Activated naive CD8-positive, alpha-beta T cell treated with anti-CD3 and anti-CD28 coated beads, Interleukin-2, amount 50 U/mL, for 24 hours (primary cell): ENCODE measurements at regions not wholly inside any gene's neighbourhood (a gene's known extent, or its start where the extent isn't known, plus 50 kb on each side); places are given as distances from the start of the nearest gene placed in this dataset.
"Not testable (repeated sequence)": the region's sequence is repeated elsewhere in the genome, so short reads cannot be mapped to it uniquely, and the experiment has no call there.

ENCODE experiments used
- ATAC-seq: fragments of 150-1000 bp; cut with Tn5 transposase; one replicate; pipeline ENCODE4 v1.10.0; 2021
- DNase-seq: peaks from one replicate; pipeline ENCODE4 v3.0.0; 2021
- H3K27ac Mint-ChIP-seq: one replicate; pipeline ENCODE4 v1.8.0; 2021; ENCODE audit warnings: mild to moderate bottlenecking, mixed read lengths
- H3K27me3 Mint-ChIP-seq: one replicate; pipeline ENCODE4 v1.8.0; 2021; ENCODE audit warnings: mixed read lengths
- H3K36me3 Mint-ChIP-seq: one replicate; pipeline ENCODE4 v1.8.0; 2021; ENCODE audit warnings: low read depth, mixed read lengths
- H3K4me1 Mint-ChIP-seq: one replicate; pipeline ENCODE4 v1.8.0; 2021; ENCODE audit warnings: mixed read lengths
- H3K4me3 Mint-ChIP-seq: one replicate; pipeline ENCODE4 v1.8.0; 2021; ENCODE audit warnings: mild to moderate bottlenecking, moderate library complexity, mixed read lengths
- H3K9me3 Mint-ChIP-seq: one replicate; pipeline ENCODE4 v1.8.0; 2021; ENCODE audit warnings: mixed read lengths

- not testable (repeated sequence) for H3K27me3 Mint-ChIP-seq, ATAC-seq, H3K9me3 Mint-ChIP-seq, H3K27ac Mint-ChIP-seq, H3K4me3 Mint-ChIP-seq, H3K36me3 Mint-ChIP-seq, H3K4me1 Mint-ChIP-seq, DNase-seq
Measured at GRCh38 chr14:19158012-19158411, 190.8 kb downstream of the POTEM start.

GRCh38 chr14:19158588-19158987, 191.4 kb downstream of the POTEM start:
- not testable (repeated sequence) for H3K4me3 Mint-ChIP-seq, H3K36me3 Mint-ChIP-seq, H3K9me3 Mint-ChIP-seq, H3K27me3 Mint-ChIP-seq, ATAC-seq, H3K27ac Mint-ChIP-seq, DNase-seq, H3K4me1 Mint-ChIP-seq

GRCh38 chr14:19159003-19159625, 191.9 kb downstream of the POTEM start:
- ATAC-seq, H3K9me3 Mint-ChIP-seq, H3K4me3 Mint-ChIP-seq, H3K36me3 Mint-ChIP-seq, DNase-seq, H3K4me1 Mint-ChIP-seq, H3K27ac Mint-ChIP-seq, H3K27me3 Mint-ChIP-seq: not testable (repeated sequence)

GRCh38 chr14:19160379-19160778, 193.1 kb downstream of the POTEM start:
- H3K27me3 Mint-ChIP-seq, H3K4me3 Mint-ChIP-seq, H3K9me3 Mint-ChIP-seq, DNase-seq, H3K36me3 Mint-ChIP-seq, ATAC-seq, H3K4me1 Mint-ChIP-seq, H3K27ac Mint-ChIP-seq: not testable (repeated sequence)

GRCh38 chr14:19161251-19162033, 194.2 kb downstream of the POTEM start:
- ATAC-seq, H3K9me3 Mint-ChIP-seq, DNase-seq, H3K27ac Mint-ChIP-seq, H3K27me3 Mint-ChIP-seq, H3K36me3 Mint-ChIP-seq, H3K4me1 Mint-ChIP-seq, H3K4me3 Mint-ChIP-seq: not testable (repeated sequence)

- not testable (repeated sequence) for H3K36me3 Mint-ChIP-seq, H3K27ac Mint-ChIP-seq, H3K4me1 Mint-ChIP-seq, H3K9me3 Mint-ChIP-seq, H3K27me3 Mint-ChIP-seq, ATAC-seq, H3K4me3 Mint-ChIP-seq, DNase-seq
Measured at GRCh38 chr14:19162034-19162706, 194.9 kb downstream of the POTEM start.

- DNase-seq, H3K4me1 Mint-ChIP-seq, H3K27me3 Mint-ChIP-seq, ATAC-seq, H3K27ac Mint-ChIP-seq, H3K36me3 Mint-ChIP-seq, H3K4me3 Mint-ChIP-seq, H3K9me3 Mint-ChIP-seq: not testable (repeated sequence)
Measured at GRCh38 chr14:19162920-19163319, 195.7 kb downstream of the POTEM start.

GRCh38 chr14:19163891-19164290, 196.7 kb downstream of the POTEM start:
- H3K27ac Mint-ChIP-seq, H3K9me3 Mint-ChIP-seq, H3K4me1 Mint-ChIP-seq, H3K36me3 Mint-ChIP-seq, DNase-seq, H3K27me3 Mint-ChIP-seq, ATAC-seq, H3K4me3 Mint-ChIP-seq: not testable (repeated sequence)

GRCh38 chr14:19164426-19164825, 197.2 kb downstream of the POTEM start:
- not testable (repeated sequence) for H3K4me1 Mint-ChIP-seq, H3K27me3 Mint-ChIP-seq, H3K27ac Mint-ChIP-seq, H3K4me3 Mint-ChIP-seq, H3K36me3 Mint-ChIP-seq, H3K9me3 Mint-ChIP-seq, DNase-seq, ATAC-seq

- not testable (repeated sequence) for H3K27me3 Mint-ChIP-seq, DNase-seq, ATAC-seq, H3K9me3 Mint-ChIP-seq, H3K27ac Mint-ChIP-seq, H3K4me3 Mint-ChIP-seq, H3K36me3 Mint-ChIP-seq, H3K4me1 Mint-ChIP-seq
Measured at GRCh38 chr14:19166056-19166455, 198.8 kb downstream of the POTEM start.

- H3K36me3 Mint-ChIP-seq, H3K27ac Mint-ChIP-seq, DNase-seq, H3K4me1 Mint-ChIP-seq, H3K4me3 Mint-ChIP-seq, ATAC-seq, H3K9me3 Mint-ChIP-seq, H3K27me3 Mint-ChIP-seq: not testable (repeated sequence)
Measured at GRCh38 chr14:19167454-19168190, 200.4 kb downstream of the POTEM start.

- not testable (repeated sequence) for H3K9me3 Mint-ChIP-seq, H3K27ac Mint-ChIP-seq, ATAC-seq, H3K27me3 Mint-ChIP-seq, H3K4me3 Mint-ChIP-seq, H3K36me3 Mint-ChIP-seq, DNase-seq, H3K4me1 Mint-ChIP-seq
Measured at GRCh38 chr14:19168261-19168660, 201.0 kb downstream of the POTEM start.

- H3K27me3 Mint-ChIP-seq, H3K4me1 Mint-ChIP-seq, DNase-seq, H3K27ac Mint-ChIP-seq, H3K36me3 Mint-ChIP-seq, ATAC-seq, H3K4me3 Mint-ChIP-seq, H3K9me3 Mint-ChIP-seq: not testable (repeated sequence)
Measured at GRCh38 chr14:19169561-19170362, 202.5 kb downstream of the POTEM start.

GRCh38 chr14:19172745-19173144, 205.5 kb downstream of the POTEM start:
- H3K4me1 Mint-ChIP-seq, H3K27me3 Mint-ChIP-seq, H3K4me3 Mint-ChIP-seq, H3K36me3 Mint-ChIP-seq, ATAC-seq, H3K9me3 Mint-ChIP-seq, H3K27ac Mint-ChIP-seq, DNase-seq: not testable (repeated sequence)
